GM12873 (cell line): ENCODE measurements at regions not wholly inside any gene's neighbourhood (a gene's known extent, or its start where the extent isn't known, plus 50 kb on each side); places are given as distances from the start of the nearest gene placed in this dataset.

Source experiments
- CTCF ChIP-seq: IDR thresholded peaks from 2 replicates; pipeline ENCODE4 v1.5.1; 2012; ENCODE audit warnings: low read depth, mild to moderate bottlenecking, moderate library complexity, low read length, control low read depth; ENCODE audit not compliant: insufficient read depth; ENCODE audit errors: missing control alignments

GRCh38 chr6:148136586-148136985, 206.1 kb upstream of the SASH1 start:
- TF ChIP-seq CTCF = no peak

- no peak for TF ChIP-seq CTCF
These were observed 205.0 kb upstream of the SASH1 start for GRCh38 chr6:148137652-148138051.

GRCh38 chr6:148138573-148138972, 204.1 kb upstream of the SASH1 start:
- no peak for TF ChIP-seq CTCF

- TF ChIP-seq CTCF = no peak
These were observed 201.7 kb upstream of the SASH1 start for GRCh38 chr6:148140772-148141557.

- TF ChIP-seq CTCF = no peak
These were observed 199.8 kb upstream of the SASH1 start for GRCh38 chr6:148142821-148143220.

- no peak for TF ChIP-seq CTCF
These were observed 198.9 kb upstream of the SASH1 start for GRCh38 chr6:148143771-148144170.

- peak; percentile 78 for TF ChIP-seq CTCF
These were observed 197.6 kb upstream of the SASH1 start for GRCh38 chr6:148144917-148145521.
